CD14-positive monocyte (primary cell): ENCODE measurements at regions not wholly inside any gene's neighbourhood (a gene's known extent, or its start where the extent isn't known, plus 50 kb on each side); places are given as distances from the start of the nearest gene placed in this dataset.

Experiments
- DNase-seq, 3 donors: peaks; one replicate each; pipeline ENCODE4 v3.0.0-alpha.2; 2011 to 2022
- H2AFZ ChIP-seq: 2 replicates; pipeline ENCODE4 v1.6.0; 2012; ENCODE audit warnings: mild to moderate bottlenecking, low read depth, low read length, inconsistent platforms; ENCODE audit not compliant: insufficient read depth, poor library complexity, severe bottlenecking
- H3K27ac ChIP-seq, 2 donors: 1 replicate in 1 of 2; 2 replicates in 1 of 2; pipeline ENCODE4 v1.5.1; 2012 to 2013; ENCODE audit warnings: low read length in 2 of 2, control low read depth in 1 of 2, inconsistent platforms in 1 of 2, low read depth in 1 of 2, mild to moderate bottlenecking in 1 of 2
- H3K27me3 ChIP-seq, 2 donors: one replicate each; pipeline versions ENCODE4 v1.6.0 to v1.6.1; 2011 to 2013; ENCODE audit warnings: low read length in 2 of 2; ENCODE audit not compliant: control insufficient read depth in 2 of 2, insufficient read depth in 2 of 2
- H3K36me3 ChIP-seq, 2 donors: replicated peaks in 1 of 2; 1 replicate in 1 of 2; 2 replicates in 1 of 2; pipeline versions ENCODE4 v1.5.1 to v1.6.1; 2012 to 2013; ENCODE audit warnings: low read length in 2 of 2, control low read depth in 1 of 2, inconsistent platforms in 1 of 2, mild to moderate bottlenecking in 1 of 2; ENCODE audit not compliant: insufficient read depth in 2 of 2, control insufficient read depth in 1 of 2
- H3K4me1 ChIP-seq, 2 donors: 1 replicate in 1 of 2; 2 replicates in 1 of 2; pipeline versions ENCODE4 v1.5.1 to v1.6.1; 2012 to 2013; ENCODE audit warnings: low read length in 2 of 2, control low read depth in 1 of 2, inconsistent platforms in 1 of 2, mild to moderate bottlenecking in 1 of 2, moderate library complexity in 1 of 2; ENCODE audit not compliant: insufficient read depth in 2 of 2, control insufficient read depth in 1 of 2
- H3K4me2 ChIP-seq: replicated peaks from 2 replicates; pipeline ENCODE3; 2012; ENCODE audit warnings: low read length, moderate library complexity, mild to moderate bottlenecking; ENCODE audit not compliant: poor library complexity, severe bottlenecking; ENCODE audit errors: extremely low read depth
- H3K4me3 ChIP-seq, 3 experiments: fragments of 200-600 bp in 1 of 3; sonication (generic) in 1 of 3; replicated peaks in 1 of 3; 1 replicate in 2 of 3; 2 replicates in 1 of 3; pipeline ENCODE4 v1.5.1; 2011 to 2013; ENCODE audit warnings: low read length in 3 of 3, mild to moderate bottlenecking in 3 of 3, control low read depth in 2 of 3, low read depth in 2 of 3, inconsistent platforms in 1 of 3, moderate library complexity in 1 of 3
- H3K79me2 ChIP-seq: 2 replicates; pipeline ENCODE4 v1.6.0; 2012; ENCODE audit warnings: mild to moderate bottlenecking, control low read depth, inconsistent platforms, low read length, moderate library complexity; ENCODE audit not compliant: insufficient read depth
- H3K9ac ChIP-seq: 2 replicates; pipeline ENCODE4 v1.6.0; 2017; ENCODE audit warnings: low read length, mild to moderate bottlenecking; ENCODE audit not compliant: insufficient read depth, poor library complexity, severe bottlenecking
- H3K9me3 ChIP-seq, 2 donors: replicated peaks in 1 of 2; 1 replicate in 1 of 2; 2 replicates in 1 of 2; pipeline versions ENCODE4 v1.5.1 to v1.6.1; 2012 to 2013; ENCODE audit warnings: low read length in 2 of 2, control low read depth in 1 of 2; ENCODE audit not compliant: control insufficient read depth in 1 of 2, insufficient read depth in 1 of 2
- H4K20me1 ChIP-seq: 2 replicates; pipeline ENCODE4 v1.6.0; 2012; ENCODE audit warnings: mild to moderate bottlenecking, low read length, control low read depth, moderate library complexity; ENCODE audit not compliant: insufficient read depth
- H3K27ac Mint-ChIP-seq, 7 donors: one replicate each; pipeline ENCODE4 v1.8.0; 2020; ENCODE audit warnings: mild to moderate bottlenecking in 7 of 7, mixed read lengths in 7 of 7, moderate library complexity in 6 of 7, inconsistent platforms in 2 of 7
- H3K27me3 Mint-ChIP-seq, 3 donors: one replicate each; pipeline ENCODE4 v1.8.0; 2021 to 2022; ENCODE audit warnings: low read depth in 3 of 3, mild to moderate bottlenecking in 3 of 3, mixed read lengths in 3 of 3, moderate library complexity in 3 of 3, inconsistent platforms in 1 of 3
- H3K36me3 Mint-ChIP-seq, 2 donors: one replicate each; pipeline ENCODE4 v1.8.0; 2020; ENCODE audit warnings: mixed read lengths in 2 of 2, inconsistent platforms in 1 of 2, mild to moderate bottlenecking in 1 of 2
- H3K4me1 Mint-ChIP-seq: one replicate; pipeline ENCODE4 v1.8.0; 2020; ENCODE audit warnings: mild to moderate bottlenecking, mixed read lengths
- H3K4me3 Mint-ChIP-seq, 2 donors: one replicate each; pipeline ENCODE4 v1.8.0; 2020; ENCODE audit warnings: mild to moderate bottlenecking in 2 of 2, mixed read lengths in 2 of 2, moderate library complexity in 1 of 2
- H3K9me3 Mint-ChIP-seq, 7 donors: one replicate each; pipeline ENCODE4 v1.8.0; 2020 to 2022; ENCODE audit warnings: mixed read lengths in 7 of 7, mild to moderate bottlenecking in 6 of 7, moderate library complexity in 6 of 7, inconsistent platforms in 2 of 7
- CTCF ChIP-seq: fragments of 200-600 bp; IDR thresholded peaks from one replicate; pipeline ENCODE4 v1.8.0; 2022; ENCODE audit warnings: antibody characterized with exemption, mild to moderate bottlenecking
- WGBS: methylation state at CpG from one replicate; pipeline ENCODE4 v1.1.5; 2013; ENCODE audit warnings: missing lambda C conversion rate; ENCODE audit not compliant: insufficient coverage; 5-methylcytosine and 5-hydroxymethylcytosine counted together
- intact Hi-C, 2 donors: fragments of 100-400 bp; cut with micrococcal nuclease; formaldehyde crosslinking; loops; one replicate each; pipeline versions ENCODE4 v1.15.0 to v1.15.1; 2023

- Mint-ChIP-seq H3K27ac (no peak overlapping the region), H3K36me3 (no peaks in the 10 kb centered on the region), H3K9me3 (no peaks in the 10 kb centered on the region), H3K4me3 (no peak overlapping the region), H3K27me3 (peaks cover 5 to 11% (median 5%) of the 10 kb centered on the region in 3 donors), H3K4me1 (no peaks in the 10 kb centered on the region)
- Histone ChIP-seq H3K36me3 (no peaks in the 10 kb centered on the region), H3K9ac (no peak overlapping the region), H3K27me3 (peaks cover 0 to 2% of the 10 kb centered on the region in 2 donors), H4K20me1 (no peaks in the 10 kb centered on the region), H3K4me1 (no peaks in the 10 kb centered on the region), H3K27ac (no peak overlapping the region), H3K9me3 (no peaks in the 10 kb centered on the region), H3K4me2 (no peak overlapping the region), H3K4me3 (no peak overlapping the region), H3K79me2 (no peaks in the 10 kb centered on the region), H2AFZ (no peak overlapping the region)
- intact Hi-C loops: no loop called here
- WGBS: no CpG with 5 or more reads among the region's 7 CpGs
- no peak for TF ChIP-seq CTCF
- DNase-seq: no peak
Measured at GRCh38 chr20:20992277-20992676, 113.9 kb downstream of the LINC00237 start.

DNA sequence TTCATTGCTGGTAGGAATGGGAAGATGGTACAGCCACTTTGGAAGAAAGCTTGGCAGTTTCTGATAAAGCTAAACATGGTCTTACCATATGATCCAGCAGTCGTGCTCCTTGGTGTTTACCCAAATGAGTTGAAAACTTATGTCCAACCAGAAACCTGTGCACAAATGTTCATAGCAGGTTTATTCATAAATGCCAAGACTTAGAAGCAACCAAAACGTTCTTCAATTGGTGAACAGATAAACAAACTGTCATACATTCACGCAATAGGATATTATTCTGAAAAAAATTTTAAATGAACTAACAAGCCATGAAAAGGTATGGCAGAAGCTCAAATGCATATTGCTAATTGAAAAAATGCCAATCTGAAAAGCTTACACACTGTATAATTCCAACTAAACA is 117.1 kb downstream of the LINC00237 start:
- Mint-ChIP-seq H3K36me3 (no peaks in the 10 kb centered on the region), H3K27ac (no peak overlapping the region), H3K27me3 (peaks cover 1 to 8% (median 7%) of the 10 kb centered on the region in 3 donors), H3K4me1 (no peaks in the 10 kb centered on the region), H3K4me3 (no peak overlapping the region), H3K9me3 (peaks cover 0 to 3% (median 0%) of the 10 kb centered on the region in 7 donors)
- WGBS: 50% methylated on average over 1 of the region's 3 CpGs
- Histone ChIP-seq H3K36me3 (no peaks in the 10 kb centered on the region), H3K9ac (no peak overlapping the region), H3K9me3 (no peaks in the 10 kb centered on the region), H2AFZ (no peak overlapping the region), H3K27me3 (peaks cover 0 to 2% of the 10 kb centered on the region in 2 donors), H3K4me1 (no peaks in the 10 kb centered on the region), H3K79me2 (no peaks in the 10 kb centered on the region), H4K20me1 (no peaks in the 10 kb centered on the region), H3K27ac (no peak overlapping the region), H3K4me2 (no peak overlapping the region), H3K4me3 (no peak overlapping the region)
- DNase-seq: no peak
- TF ChIP-seq CTCF: no peak
- intact Hi-C loops: no loop called here
